Panc1 (cell line): ENCODE measurements at regions not wholly inside any gene's neighbourhood (a gene's known extent, or its start where the extent isn't known, plus 50 kb on each side); places are given as distances from the start of the nearest gene placed in this dataset.

ENCODE experiments used
- ATAC-seq: fragments of 200-7000 bp; cut with Tn5 transposase; 2 replicates; pipeline ENCODE4 v1.9.1; 2020; ENCODE audit warnings: mild to moderate bottlenecking, moderate library complexity
- BruUV-seq: library from RNA; stranded (reverse); fragments of 400-500 nt; replicated peaks from 2 replicates; lab custom pipeline; 2021; lab: Mats Ljungman, UMichigan
- CTCF ChIA-PET: fragments of 300-600 bp; sonication (Branson Sonifier 250); formaldehyde crosslinking; loops from one replicate; lab custom pipeline; 2022; ENCODE audit warnings: antibody characterized with exemption; lab: Charles Lee
- POLR2A ChIA-PET: fragments of 300-600 bp; sonication (Branson Sonifier 250); formaldehyde crosslinking; loops from one replicate; lab custom pipeline; 2022; ENCODE audit warnings: antibody characterized with exemption; lab: Charles Lee
- DNase-seq: peaks from one replicate; pipeline ENCODE4 v3.0.0-alpha.2; 2010; ENCODE audit warnings: low read depth, low spot score
- H3K27ac ChIP-seq: 2 replicates; pipeline ENCODE4 v1.5.1; 2011; ENCODE audit warnings: mild to moderate bottlenecking, low read length, inconsistent platforms
- H3K27me3 ChIP-seq: fragments of 200-500 bp; sonication (Bioruptor generic); 2 replicates; pipeline ENCODE4 v1.6.0; 2014; ENCODE audit warnings: low read length, inconsistent platforms; ENCODE audit not compliant: control insufficient read depth, insufficient read depth
- H3K36me3 ChIP-seq: fragments of 200-500 bp; sonication (Bioruptor generic); 2 replicates; pipeline ENCODE4 v1.5.1; 2014; ENCODE audit warnings: inconsistent platforms, mild to moderate bottlenecking, low read length, moderate library complexity; ENCODE audit not compliant: control insufficient read depth, insufficient read depth
- H3K4me1 ChIP-seq: 2 replicates; pipeline ENCODE4 v1.5.1; 2011; ENCODE audit warnings: inconsistent platforms, mild to moderate bottlenecking, low read length, moderate library complexity; ENCODE audit not compliant: control insufficient read depth, insufficient read depth
- H3K4me3 ChIP-seq, 2 experiments: 2 replicates each; pipeline ENCODE4 v1.5.1; 2011 to 2012; ENCODE audit warnings: low read depth in 2 of 2, low read length in 2 of 2, mild to moderate bottlenecking in 2 of 2, inconsistent platforms in 1 of 2, moderate library complexity in 1 of 2
- H3K9me3 ChIP-seq: fragments of 200-500 bp; sonication (Bioruptor generic); 2 replicates; pipeline ENCODE4 v1.5.1; 2014; ENCODE audit warnings: low read depth, mild to moderate bottlenecking, inconsistent platforms, low read length, moderate library complexity; ENCODE audit not compliant: control insufficient read depth, insufficient read depth
- CTCF ChIP-seq: fragments of 450-650 bp; IDR thresholded peaks from 2 replicates; pipeline ENCODE4 v1.5.1; 2017; ENCODE audit warnings: mild to moderate bottlenecking
- POLR2AphosphoS5 ChIP-seq: IDR thresholded peaks from 2 replicates; pipeline ENCODE4 v1.6.1; 2012; ENCODE audit warnings: mild to moderate bottlenecking, low read depth, low read length, moderate library complexity
- REST ChIP-seq, 2 experiments: IDR thresholded peaks; 2 replicates each; pipeline ENCODE4 v1.6.1; 2011 to 2012; ENCODE audit warnings: low read depth in 2 of 2, control low read depth in 1 of 2, low read length in 1 of 2, mild to moderate bottlenecking in 1 of 2, moderate library complexity in 1 of 2; ENCODE audit not compliant: insufficient read depth in 1 of 2
- SIN3A ChIP-seq: IDR thresholded peaks from 2 replicates; pipeline ENCODE4 v1.6.1; 2012; ENCODE audit warnings: low read depth, mild to moderate bottlenecking, low read length, moderate library complexity, borderline replicate concordance; ENCODE audit not compliant: insufficient read depth
- TCF7L2 ChIP-seq: IDR thresholded peaks from 2 replicates; pipeline ENCODE4 v1.6.1; 2011; ENCODE audit warnings: mild to moderate bottlenecking, low read depth, low read length, inconsistent platforms
- in situ Hi-C: cut with HindIII; loops from 2 replicates; pipeline ENCODE4 v1.10.0; 2016; ENCODE audit warnings: low sequenced_read_pairs, low pct_unique_long_range_greater_than_20kb
- intact Hi-C: fragments of 100-400 bp; cut with micrococcal nuclease; formaldehyde crosslinking; loops from one replicate; pipeline ENCODE4 v1.10.0; 2022; ENCODE audit not compliant: unreplicated experiment

DNA sequence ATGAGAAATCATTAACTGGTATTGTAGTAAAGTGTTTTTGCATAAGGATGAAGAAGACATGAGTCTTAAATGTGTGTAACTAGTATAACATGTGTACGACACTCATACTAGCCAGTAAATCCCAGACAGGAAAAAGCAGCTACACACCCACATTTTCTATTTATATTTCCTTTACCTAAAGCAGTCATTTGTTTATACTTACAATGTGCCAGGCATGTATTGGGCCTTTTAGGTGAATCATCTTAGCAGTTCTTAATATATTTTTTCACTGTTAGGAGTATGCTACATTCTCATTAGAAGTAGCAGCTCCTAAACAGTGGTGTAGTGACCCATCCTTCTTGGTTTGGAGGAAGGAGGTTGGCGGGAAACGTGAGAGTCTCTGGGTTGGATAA is 55.8 kb upstream of the TMC1 start:
- DNase-seq (no peak), ATAC-seq (no peak)
- Histone ChIP-seq H3K4me3 (no peak overlapping the region), H3K36me3 (no peaks in the 10 kb centered on the region), H3K4me1 (no peaks in the 10 kb centered on the region), H3K9me3 (no peaks in the 10 kb centered on the region), H3K27me3 (no peaks in the 10 kb centered on the region), H3K27ac (no peak overlapping the region)
- intact Hi-C loops (no loop called here), in situ Hi-C loops (no loop called here)
- no TSS peak for BruUV-seq
- TF ChIP-seq TCF7L2: no peak
- no peak for TF ChIP-seq POLR2AphosphoS5
- TF ChIP-seq CTCF: no peak
- TF ChIP-seq SIN3A: no peak
- no peak for TF ChIP-seq REST (IDR thresholded peaks at IDR 0.05; ENCODE audit: insufficient read depth in 1 of 2, low read depth in 2 of 2, low read length in 1 of 2)
- ChIA-PET CTCF (no interaction called here), POLR2A (no interaction called here)

DNA sequence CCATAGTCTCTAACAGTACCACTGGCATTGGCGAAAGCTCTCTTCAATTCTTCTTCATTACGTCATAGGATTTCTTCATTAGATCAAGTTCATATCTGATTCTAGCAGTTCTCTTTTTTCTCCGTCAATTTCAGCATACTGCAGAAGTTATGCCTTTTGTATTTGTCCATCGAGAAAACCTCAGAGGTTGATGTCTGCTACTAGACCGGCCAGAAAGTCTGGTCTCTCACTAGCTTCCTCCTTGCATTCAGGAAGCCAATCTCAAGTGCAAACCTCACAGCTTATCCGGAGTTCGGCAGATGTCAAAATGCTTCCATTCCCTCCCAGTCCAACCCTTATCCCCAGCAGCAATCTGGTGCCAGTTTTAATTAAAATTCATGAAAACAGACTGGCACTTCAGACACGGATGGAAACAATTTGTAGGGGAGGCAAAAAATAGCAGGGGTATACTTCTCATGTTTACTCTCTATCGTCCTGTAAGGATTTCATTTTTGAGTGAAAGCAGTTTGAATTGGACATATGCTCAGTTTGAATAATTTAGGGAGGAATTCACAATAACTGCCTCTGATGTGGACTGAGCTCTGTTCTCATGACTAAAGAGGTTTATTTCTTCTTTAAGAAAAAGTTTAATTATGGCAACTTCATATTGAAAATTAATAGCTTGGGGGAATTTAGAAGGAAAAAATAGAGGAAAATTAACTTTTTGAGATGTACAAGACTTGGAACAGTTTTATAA is 56.4 kb upstream of the TMC1 start:
- DNase-seq (no peak), ATAC-seq (no peak)
- intact Hi-C loops (no loop called here), in situ Hi-C loops (no loop called here)
- no peaks in the 10 kb centered on the region for H3K27me3 ChIP-seq
- H3K27ac ChIP-seq: no peak overlapping the region
- no peaks in the 10 kb centered on the region for H3K36me3 ChIP-seq
- no peaks in the 10 kb centered on the region for H3K9me3 ChIP-seq
- CTCF ChIA-PET: no interaction called here
- no peaks in the 10 kb centered on the region for H3K4me1 ChIP-seq
- H3K4me3 ChIP-seq: no peak overlapping the region
- POLR2A ChIA-PET: interaction anchor here (0.5 kb wide), 1 partner anchor 90 kb away, joined by 5 read pairs; no protein-coding TSS in a partner anchor
- BruUV-seq: no TSS peak
- no peak for TF ChIP-seq POLR2AphosphoS5

DNA sequence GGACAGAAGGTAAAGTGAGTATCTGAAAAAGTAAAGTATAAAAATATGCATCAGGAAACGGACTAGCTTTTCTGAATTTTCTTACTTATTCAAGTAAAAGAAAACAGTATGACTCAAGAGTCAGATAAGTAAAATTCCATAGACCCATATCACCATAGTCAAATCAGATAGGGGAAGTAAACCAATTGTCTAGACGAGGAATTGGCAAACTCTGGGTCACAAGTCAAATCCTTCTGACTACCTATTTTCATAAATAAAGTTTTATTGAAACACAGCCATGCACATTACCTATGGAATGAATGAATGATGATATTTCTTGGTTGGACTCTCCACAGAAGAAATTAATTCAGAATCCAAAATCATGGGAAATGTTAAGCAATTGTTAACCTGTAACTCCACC is 59.1 kb upstream of the TMC1 start:
- ChIA-PET POLR2A (no interaction called here), CTCF (no interaction called here)
- H3K4me3 ChIP-seq: no peak overlapping the region
- H3K9me3 ChIP-seq: no peaks in the 10 kb centered on the region
- H3K27me3 ChIP-seq: no peaks in the 10 kb centered on the region
- BruUV-seq: no TSS peak
- H3K27ac ChIP-seq: no peak overlapping the region
- H3K4me1 ChIP-seq: no peaks in the 10 kb centered on the region
- TF ChIP-seq REST (IDR thresholded peaks at IDR 0.05; ENCODE audit: insufficient read depth in 1 of 2, low read depth in 2 of 2, low read length in 1 of 2) (no peak), POLR2AphosphoS5 (no peak), CTCF (no peak), SIN3A (no peak), TCF7L2 (no peak)
- H3K36me3 ChIP-seq: no peaks in the 10 kb centered on the region
- intact Hi-C loops (no loop called here), in situ Hi-C loops (no loop called here)
- no peak for ATAC-seq
- no peak for DNase-seq
